ENCODE measurements at regions not wholly inside any gene's neighbourhood (a gene's known extent, or its start where the extent isn't known, plus 50 kb on each side); places are given as distances from the start of the nearest gene placed in this dataset.

- no peak for TF ChIP-seq CTCF (IDR thresholded peaks at IDR 0.05)
- TF ChIP-seq EZH2 (IDR thresholded peaks at IDR 0.05; ENCODE audit: borderline replicate concordance, insufficient read depth, low read depth, low read length, poor library complexity, severe bottlenecking), result no peak
These were observed 144.5 kb upstream of the ZWINT start for GRCh38 chr10:56505555-56505954.
